ENCODE measurements at regions not wholly inside any gene's neighbourhood (a gene's known extent, or its start where the extent isn't known, plus 50 kb on each side); places are given as distances from the start of the nearest gene placed in this dataset.

GRCh38 chr1:216927633-216928032 is 204.4 kb upstream of the ESRRG start:
- Histone ChIP-seq H2BK15ac (ENCODE audit: low read depth, low read length) (no peak overlapping the region), H2AK9ac (replicated peaks; ENCODE audit: low read depth, low read length, poor library complexity) (no peak overlapping the region), H3K4me2 (ENCODE audit: low read depth, low read length) (no peak overlapping the region), H3K27me3 (ENCODE audit: control insufficient read depth, insufficient read depth, low read length) (no peaks in the 10 kb centered on the region), H2BK120ac (ENCODE audit: low read depth, low read length) (no peak overlapping the region), H3K4me3 (ENCODE audit: insufficient read depth, low read depth, low read length) (no peak overlapping the region), H3K18ac (ENCODE audit: low read depth, low read length) (no peak overlapping the region), H2BK20ac (ENCODE audit: low read depth, low read length) (no peak overlapping the region), H2AK5ac (ENCODE audit: low read depth, low read length) (no peak overlapping the region), H3K4me1 (ENCODE audit: control insufficient read depth, insufficient read depth, low read length) (no peaks in the 10 kb centered on the region; the same call in 1 of the 2 replicates), H3K23ac (ENCODE audit: low read depth, low read length) (no peak overlapping the region), H3K9ac (ENCODE audit: low read depth, low read length) (no peak overlapping the region), H3K56ac (ENCODE audit: extremely low read depth, insufficient read depth, low read length) (no peak overlapping the region), H3K4ac (ENCODE audit: low read depth, low read length) (no peak overlapping the region), H4K5ac (ENCODE audit: low read depth, low read length) (no peak overlapping the region), H2BK5ac (ENCODE audit: low read depth, low read length, poor library complexity, severe bottlenecking) (no peak overlapping the region), H3K27ac (ENCODE audit: insufficient read depth, low read length) (no peak overlapping the region), H3K9me1 (ENCODE audit: insufficient read depth, low read length) (no peaks in the 10 kb centered on the region), H4K20me1 (ENCODE audit: insufficient read depth, low read length) (no peaks in the 10 kb centered on the region), H3K36me3 (ENCODE audit: control insufficient read depth, insufficient read depth, low read length) (no peaks in the 10 kb centered on the region), H3K14ac (replicated peaks; ENCODE audit: low read depth, low read length) (no peak overlapping the region), H2AFZ (replicated peaks; ENCODE audit: low read length, poor library complexity) (no peak overlapping the region), H3K79me1 (ENCODE audit: low read depth in 1 of 2, low read length in 2 of 2) (no peaks in the 10 kb centered on the region), H4K91ac (ENCODE audit: insufficient read depth, low read depth, low read length) (no peak overlapping the region), H4K8ac (ENCODE audit: low read depth in 2 of 2, low read length in 2 of 2) (no peak overlapping the region), H3K9me3 (ENCODE audit: control insufficient read depth, insufficient read depth, low read length) (no peaks in the 10 kb centered on the region)
- ChIA-PET POLR2A (ENCODE audit: unreplicated experiment) (no interaction called here), CTCF (no interaction called here)
- no TSS peak for BruUV-seq (replicated peaks)
- dilution Hi-C loops (cut with HindIII; ENCODE audit: low sequenced_read_pairs, unreplicated experiment) = no loop called here
- DNase-seq (no peak), ATAC-seq (ENCODE audit: low read depth) (no peak)
- intact Hi-C loops (cut with micrococcal nuclease) = no loop called here
- in situ Hi-C loops (cut with MboI; ENCODE audit: low sequenced_read_pairs) = no loop called here
- no peak for TF ChIP-seq MAZ (IDR thresholded peaks at IDR 0.05; ENCODE audit: borderline replicate concordance, low read depth, low read length)
- no peak for TF ChIP-seq MXI1 (IDR thresholded peaks at IDR 0.05; ENCODE audit: borderline replicate concordance, low read depth, low read length)
- TF ChIP-seq ELK1 (IDR thresholded peaks at IDR 0.05; ENCODE audit: borderline replicate concordance, low read depth, low read length) = no peak
- no peak for TF ChIP-seq NFE2L2 (IDR thresholded peaks at IDR 0.05; ENCODE audit: low read depth, low read length)
- TF ChIP-seq RCOR1 (IDR thresholded peaks at IDR 0.05; ENCODE audit: insufficient replicate concordance, low read length) = no peak
- no peak for TF ChIP-seq MAFK (IDR thresholded peaks at IDR 0.05; ENCODE audit: low read depth, low read length)
- no peak for TF ChIP-seq RFX5 (IDR thresholded peaks at IDR 0.05; ENCODE audit: low read depth, low read length)
- TF ChIP-seq CEBPB (IDR thresholded peaks at IDR 0.05; ENCODE audit: low read depth, low read length) = no peak
- TF ChIP-seq BHLHE40 (IDR thresholded peaks at IDR 0.05; ENCODE audit: low read depth, low read length) = no peak
- TF ChIP-seq RAD21 (IDR thresholded peaks at IDR 0.05; ENCODE audit: low read length) = no peak
- no peak for TF ChIP-seq SMC3 (IDR thresholded peaks at IDR 0.05; ENCODE audit: low read depth, low read length)
- TF ChIP-seq CHD1 (IDR thresholded peaks at IDR 0.05; ENCODE audit: low read depth, low read length) = no peak
- TF ChIP-seq, protein P1, sequence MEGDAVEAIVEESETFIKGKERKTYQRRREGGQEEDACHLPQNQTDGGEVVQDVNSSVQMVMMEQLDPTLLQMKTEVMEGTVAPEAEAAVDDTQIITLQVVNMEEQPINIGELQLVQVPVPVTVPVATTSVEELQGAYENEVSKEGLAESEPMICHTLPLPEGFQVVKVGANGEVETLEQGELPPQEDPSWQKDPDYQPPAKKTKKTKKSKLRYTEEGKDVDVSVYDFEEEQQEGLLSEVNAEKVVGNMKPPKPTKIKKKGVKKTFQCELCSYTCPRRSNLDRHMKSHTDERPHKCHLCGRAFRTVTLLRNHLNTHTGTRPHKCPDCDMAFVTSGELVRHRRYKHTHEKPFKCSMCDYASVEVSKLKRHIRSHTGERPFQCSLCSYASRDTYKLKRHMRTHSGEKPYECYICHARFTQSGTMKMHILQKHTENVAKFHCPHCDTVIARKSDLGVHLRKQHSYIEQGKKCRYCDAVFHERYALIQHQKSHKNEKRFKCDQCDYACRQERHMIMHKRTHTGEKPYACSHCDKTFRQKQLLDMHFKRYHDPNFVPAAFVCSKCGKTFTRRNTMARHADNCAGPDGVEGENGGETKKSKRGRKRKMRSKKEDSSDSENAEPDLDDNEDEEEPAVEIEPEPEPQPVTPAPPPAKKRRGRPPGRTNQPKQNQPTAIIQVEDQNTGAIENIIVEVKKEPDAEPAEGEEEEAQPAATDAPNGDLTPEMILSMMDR (conservative IDR thresholded peaks at IDR 0.05; ENCODE audit: low read depth, low read length) = no peak
- TF ChIP-seq POLR2A (IDR thresholded peaks at IDR 0.05; ENCODE audit: low read depth, low read length) = no peak
- TF ChIP-seq, protein P2, sequence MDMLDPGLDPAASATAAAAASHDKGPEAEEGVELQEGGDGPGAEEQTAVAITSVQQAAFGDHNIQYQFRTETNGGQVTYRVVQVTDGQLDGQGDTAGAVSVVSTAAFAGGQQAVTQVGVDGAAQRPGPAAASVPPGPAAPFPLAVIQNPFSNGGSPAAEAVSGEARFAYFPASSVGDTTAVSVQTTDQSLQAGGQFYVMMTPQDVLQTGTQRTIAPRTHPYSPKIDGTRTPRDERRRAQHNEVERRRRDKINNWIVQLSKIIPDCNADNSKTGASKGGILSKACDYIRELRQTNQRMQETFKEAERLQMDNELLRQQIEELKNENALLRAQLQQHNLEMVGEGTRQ (IDR thresholded peaks at IDR 0.05; ENCODE audit: low read depth, low read length) = no peak
- no peak for TF ChIP-seq FOS (IDR thresholded peaks at IDR 0.05; ENCODE audit: low read depth, low read length)
- 100% methylated on average over 3 of the region's 6 CpGs; no CpG with 5 or more reads in 1 of the 2 experiments for WGBS, 2 experiments (ENCODE audit: extremely low coverage in 2 of 2, insufficient read length in 1 of 2)

Data from IMR-90 (cell line).